ENCODE measurements at regions not wholly inside any gene's neighbourhood (a gene's known extent, or its start where the extent isn't known, plus 50 kb on each side); places are given as distances from the start of the nearest gene placed in this dataset.
"Not testable (repeated sequence)": the region's sequence is repeated elsewhere in the genome, so short reads cannot be mapped to it uniquely, and the experiment has no call there.

- DNase-seq, result no peak
Measured at GRCh38 chr12:89289720-89290119, 62.6 kb downstream of the DUSP6 start.

GRCh38 chr12:89288959-89289358 is 63.3 kb downstream of the DUSP6 start:
- no peak for DNase-seq

DNA sequence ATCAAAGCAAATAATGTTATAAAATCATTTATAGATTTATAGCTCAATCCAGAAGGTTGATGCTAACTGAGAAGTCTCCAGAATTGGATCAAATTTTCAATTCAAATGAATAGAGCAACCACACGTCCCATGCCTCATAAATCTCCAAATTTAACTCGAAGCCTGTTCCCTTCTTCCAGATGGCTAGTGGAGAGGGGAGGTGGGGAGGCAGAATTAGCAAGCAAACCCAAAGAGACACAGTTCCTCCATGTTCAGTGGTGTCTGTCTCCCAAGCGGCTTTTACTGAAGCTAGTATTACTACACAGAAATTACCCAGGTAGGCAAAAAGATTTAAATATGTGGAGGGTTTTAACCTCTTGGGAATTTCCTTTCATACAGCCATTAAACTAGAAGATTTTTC is 65.8 kb downstream of the DUSP6 start:
- DNase-seq, result no peak

DNA sequence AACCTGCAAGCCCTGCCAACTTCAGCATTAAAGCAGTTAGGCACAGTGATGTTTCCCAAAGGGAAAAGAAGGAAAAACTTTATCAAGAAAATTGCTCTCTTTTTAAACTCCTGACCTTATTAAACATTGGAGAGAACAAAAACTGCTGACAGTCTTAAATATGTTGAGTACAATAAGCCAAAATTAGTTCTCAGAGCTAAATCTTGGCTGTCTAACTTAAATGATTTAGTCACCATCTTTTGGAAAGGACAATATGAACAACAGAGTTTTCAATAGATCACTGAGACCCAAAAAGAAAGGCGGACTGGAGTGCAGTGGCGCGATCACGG is 70.8 kb downstream of the DUSP6 start:
- DNase-seq, result no peak

DNA sequence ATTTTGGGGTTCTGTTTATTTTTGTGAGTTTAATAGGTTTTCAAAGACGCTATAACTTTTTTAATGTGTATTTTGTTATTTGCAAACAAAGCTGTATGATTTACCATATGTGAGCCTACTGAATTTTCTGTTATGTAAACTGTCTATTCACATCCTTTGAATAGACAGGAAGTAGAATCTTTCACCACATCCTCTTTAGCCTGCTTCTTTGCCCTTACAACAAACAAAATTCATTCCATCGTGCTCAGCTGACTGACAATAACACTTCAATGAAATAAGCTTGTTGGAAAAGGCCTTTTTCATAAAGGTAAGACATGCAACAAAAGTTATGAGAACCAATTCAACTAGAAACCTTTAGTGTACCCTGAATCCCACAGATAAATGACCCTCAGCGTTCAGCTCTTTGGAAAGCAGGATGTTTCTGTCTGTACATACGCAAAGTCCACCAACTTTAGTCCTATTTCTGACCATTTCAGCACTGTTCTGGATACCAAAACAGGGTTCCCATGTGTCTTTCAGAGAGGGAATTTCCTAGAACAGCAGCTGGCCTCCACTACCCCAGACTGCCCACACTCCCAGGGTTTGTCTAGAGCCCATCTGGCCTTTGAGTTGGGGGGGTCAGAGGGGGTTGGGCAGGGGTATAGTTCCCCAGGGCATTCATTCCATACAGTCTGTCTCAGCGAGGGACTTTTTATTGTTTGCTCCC is 71.3 kb downstream of the DUSP6 start:
- DNase-seq, result no peak

GRCh38 chr12:89279499-89279898 is 72.8 kb downstream of the DUSP6 start:
- DNase-seq, result no peak

DNA sequence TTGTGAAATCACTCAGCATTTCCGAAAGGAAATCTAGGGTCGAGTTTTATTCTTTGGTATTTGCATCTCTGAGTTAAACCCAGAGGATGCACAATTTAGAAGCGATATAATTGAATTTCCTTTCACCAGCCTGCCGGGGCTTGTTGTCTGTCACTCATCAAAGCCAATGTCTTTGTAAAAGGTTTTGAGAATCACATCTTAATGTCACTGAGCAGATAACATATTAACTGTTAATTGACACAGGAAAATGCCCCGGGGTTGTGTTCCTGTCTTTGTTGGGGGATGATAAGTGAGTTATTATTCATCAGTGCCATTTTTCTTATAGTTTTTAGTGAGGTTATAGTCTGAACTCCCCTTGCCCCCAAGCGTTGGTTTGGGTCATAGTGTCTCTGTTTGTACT is 73.4 kb downstream of the DUSP6 start:
- DNase-seq, result no peak

GRCh38 chr12:89278169-89278568 is 74.1 kb downstream of the DUSP6 start:
- DNase-seq, result no peak

- DNase-seq, result no peak
Measured at GRCh38 chr12:89276860-89277259, 75.4 kb downstream of the DUSP6 start.

- no peak for DNase-seq
Measured at GRCh38 chr12:89273525-89273924, 78.8 kb downstream of the DUSP6 start.

DNA sequence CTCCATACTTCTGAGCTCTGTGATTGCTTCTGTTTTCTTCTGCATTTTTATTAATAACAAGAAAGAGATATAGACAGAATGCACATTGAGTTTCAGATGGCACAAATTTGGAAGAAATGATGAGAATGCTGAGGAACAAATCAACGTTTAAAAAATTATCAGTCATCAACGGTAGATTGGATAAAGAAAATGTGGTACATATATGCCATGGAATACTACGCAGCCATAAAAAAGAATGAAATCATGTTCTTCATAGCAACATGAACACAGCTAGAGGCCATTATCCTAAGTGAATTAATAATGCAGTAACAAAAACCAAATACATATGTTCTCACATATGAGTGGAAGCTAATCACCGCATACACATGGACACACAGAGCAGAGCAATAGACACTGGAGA is 81.8 kb downstream of the DUSP6 start:
- no peak for DNase-seq

DNA sequence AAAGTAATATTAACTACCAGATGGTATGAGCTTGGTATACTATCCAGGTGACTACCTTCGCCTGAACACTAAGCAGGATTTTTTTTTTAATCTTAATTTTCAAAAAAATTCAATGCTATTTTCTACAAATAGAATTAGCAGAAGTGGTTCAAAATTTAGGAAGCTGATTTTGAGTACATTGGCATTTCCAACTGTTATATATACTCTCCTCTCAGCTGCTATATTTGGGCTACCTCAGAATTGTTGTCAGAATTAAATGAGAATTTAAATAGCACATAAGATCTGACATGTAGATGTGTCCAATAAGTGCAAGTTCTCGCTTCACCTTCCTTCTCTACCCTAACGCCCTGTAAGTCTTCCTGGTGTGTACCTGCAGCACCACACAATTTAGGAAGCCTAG is 83.1 kb downstream of the DUSP6 start:
- DNase-seq, result no peak

- DNase-seq, result no peak
Measured at GRCh38 chr12:89267404-89267803, 84.9 kb downstream of the DUSP6 start.

- not testable (repeated sequence) for DNase-seq
Measured at GRCh38 chr12:89266574-89267188, 85.6 kb downstream of the DUSP6 start.

DNA sequence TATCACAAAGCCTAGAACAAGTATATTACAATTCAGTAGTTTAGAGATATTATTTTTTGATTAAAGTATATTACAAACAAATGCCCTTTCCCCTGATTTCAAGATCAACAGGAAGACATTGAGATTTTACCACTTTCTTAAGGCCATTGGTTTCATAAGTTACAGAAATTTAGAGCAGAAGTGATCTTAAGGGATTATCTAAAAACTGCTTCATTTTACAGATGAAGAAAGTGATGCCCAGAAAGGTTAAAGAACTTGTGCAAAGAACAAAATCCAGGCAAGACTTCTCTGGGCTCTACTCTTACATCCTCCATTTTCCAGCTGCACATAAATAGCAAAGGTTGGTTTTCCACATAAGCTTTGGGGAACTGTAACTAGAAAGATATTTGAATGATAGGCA is 87.5 kb downstream of the DUSP6 start:
- DNase-seq, result no peak

DNA sequence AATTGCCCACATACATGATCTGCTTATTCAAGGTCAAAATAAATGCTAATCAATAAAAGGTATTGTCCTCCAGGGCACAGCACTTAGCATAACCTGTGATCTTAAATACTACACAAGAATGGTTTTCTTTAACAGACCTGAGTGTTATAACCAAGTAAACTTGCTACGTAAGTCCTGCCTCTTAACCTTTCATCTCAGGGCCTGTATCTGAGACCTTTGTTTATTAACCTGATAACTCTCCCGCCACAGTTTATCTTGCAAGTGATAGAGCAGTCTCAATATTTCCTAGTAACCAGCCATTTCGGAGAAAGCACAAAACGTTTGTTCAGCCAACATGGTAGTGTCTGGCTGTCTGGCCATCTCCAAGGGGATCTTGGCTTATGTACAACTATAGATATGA is 88.4 kb downstream of the DUSP6 start:
- no peak for DNase-seq

DNA sequence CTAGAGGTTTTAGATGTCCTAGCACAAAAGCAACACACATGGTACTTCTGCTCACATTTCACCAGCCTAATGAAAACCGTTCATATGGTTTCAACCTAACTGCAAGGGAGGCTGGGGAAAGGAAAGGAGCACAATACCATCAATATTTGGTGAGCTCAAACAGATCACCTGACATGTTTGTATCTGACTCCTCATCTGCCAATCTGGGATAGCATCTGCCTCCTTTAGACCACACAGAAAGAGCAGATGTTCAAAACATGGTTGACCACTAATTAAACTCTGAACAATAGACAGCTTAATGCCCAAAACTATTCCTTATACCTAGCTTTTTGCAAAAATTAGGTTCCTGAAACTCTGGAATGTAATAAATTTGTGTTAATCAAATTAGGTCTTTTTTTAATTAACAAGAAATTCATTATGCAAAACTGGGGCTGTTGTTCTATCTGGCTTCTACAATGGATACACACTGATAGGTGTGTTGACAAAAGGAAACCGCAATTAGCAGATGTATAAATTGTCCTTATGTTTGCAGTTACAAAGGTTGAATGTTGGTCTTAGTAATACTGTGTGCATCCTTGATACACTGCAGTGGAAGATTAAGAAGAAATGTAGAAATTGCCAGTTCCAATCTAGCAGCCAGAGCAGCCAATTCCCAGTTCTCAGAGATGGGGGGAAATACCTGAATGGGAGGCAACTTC is 89.3 kb downstream of the DUSP6 start:
- no peak for DNase-seq

DNA sequence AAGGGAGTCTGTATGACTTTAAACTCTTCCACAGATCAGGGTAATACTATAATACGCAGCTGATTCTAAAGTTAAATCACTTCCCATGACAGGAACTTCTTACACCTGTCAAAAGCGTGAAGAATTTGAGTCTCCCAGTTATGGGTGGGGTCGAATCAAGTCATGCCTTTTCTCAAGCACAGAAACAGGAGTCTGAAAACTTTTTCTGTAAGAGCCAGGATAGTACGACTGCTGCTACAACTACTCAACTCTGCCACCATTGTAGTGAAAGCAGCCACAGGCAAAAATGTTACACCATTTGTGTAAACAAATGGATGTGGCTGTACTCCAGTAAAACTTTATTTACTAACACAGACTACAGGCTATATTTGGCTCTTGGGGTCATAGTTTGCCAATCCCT is 90.3 kb downstream of the DUSP6 start:
- DNase-seq, result no peak

DNA sequence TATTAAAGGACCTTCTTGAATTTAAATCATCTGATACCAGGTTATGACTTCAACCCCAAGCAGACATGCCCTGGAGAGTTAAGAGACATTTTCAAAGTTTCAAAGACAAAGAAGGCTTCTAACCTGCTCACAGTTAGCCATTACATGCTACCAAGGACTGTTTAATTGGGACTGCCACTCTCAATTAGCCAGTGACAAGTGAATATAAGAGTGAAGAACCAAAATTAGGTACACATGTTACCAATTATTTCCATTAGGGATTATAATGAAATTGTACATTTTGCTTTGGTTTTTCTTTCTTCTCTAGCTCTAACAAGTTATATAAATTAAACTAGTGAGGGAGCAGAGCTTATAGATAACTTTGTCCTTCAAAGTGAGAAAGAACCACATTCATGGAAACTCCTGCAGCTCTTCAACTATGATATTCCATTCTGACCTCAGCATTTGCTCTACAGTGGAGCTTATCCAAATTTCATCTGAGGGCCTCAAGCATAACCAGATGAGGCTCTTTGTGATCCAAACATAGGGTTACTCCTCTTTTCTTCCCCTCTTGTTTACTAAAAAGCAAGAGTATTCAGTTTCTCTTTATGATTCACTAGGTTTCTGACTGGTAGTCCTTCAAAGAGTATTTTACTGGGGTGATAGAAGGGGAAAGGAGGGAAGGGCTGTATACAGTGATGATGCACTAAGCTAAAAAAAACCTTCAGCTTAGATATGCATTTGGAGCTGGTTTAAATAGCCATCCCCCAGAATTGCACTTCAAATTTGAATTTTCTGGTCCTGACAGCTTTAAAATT is 91.3 kb downstream of the DUSP6 start:
- no peak for DNase-seq

DNA sequence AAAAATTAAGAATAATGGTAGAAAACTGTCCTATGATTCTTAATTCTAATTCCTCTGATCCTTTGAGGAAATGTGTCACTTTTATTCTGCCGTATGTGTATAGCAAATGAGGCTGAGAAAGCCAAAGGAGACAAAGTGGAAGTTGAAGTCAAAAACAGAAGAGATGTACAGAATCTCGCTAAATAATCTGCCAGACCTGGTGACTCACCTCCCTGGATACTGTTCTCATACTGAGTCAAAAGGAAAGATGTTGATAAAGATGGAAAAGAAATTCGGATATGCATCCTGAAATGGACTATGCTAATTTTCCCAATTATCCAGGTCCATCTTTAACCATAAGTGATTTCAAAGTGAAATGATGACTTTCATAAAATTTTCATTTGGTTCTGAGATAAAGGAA is 92.5 kb downstream of the DUSP6 start:
- DNase-seq, result no peak

GRCh38 chr12:89258240-89258969 is 93.9 kb downstream of the DUSP6 start:
- no peak for DNase-seq

GRCh38 chr12:89257340-89257739 is 95.0 kb downstream of the DUSP6 start:
- no peak for DNase-seq

GRCh38 chr12:89256060-89256459 is 96.2 kb downstream of the DUSP6 start:
- DNase-seq, result no peak
